ENCODE measurements at regions not wholly inside any gene's neighbourhood (a gene's known extent, or its start where the extent isn't known, plus 50 kb on each side); places are given as distances from the start of the nearest gene placed in this dataset.

DNA sequence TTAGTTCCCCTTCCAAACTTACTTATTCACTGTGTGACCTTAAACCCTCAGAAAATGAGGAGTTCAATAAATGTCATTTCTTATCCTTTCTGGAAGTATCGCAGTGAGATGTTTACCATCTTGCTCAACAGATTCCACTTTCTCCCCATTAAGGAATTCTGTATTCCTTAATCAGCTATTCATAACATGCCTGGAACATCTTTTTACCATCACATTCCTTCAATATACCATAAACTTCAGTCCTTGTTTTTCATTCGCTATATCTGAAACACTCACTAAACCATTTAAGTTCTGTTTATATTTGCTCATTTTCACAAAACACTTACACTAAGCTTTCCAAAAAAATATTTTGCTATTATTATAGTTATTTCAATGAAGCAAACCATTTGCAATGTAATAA, 1158.6 kb downstream of the CDH12 start:
- WGBS = 27% methylated on average over 2 of the region's 2 CpGs
- Histone ChIP-seq H3K4me3 (ENCODE audit: low read depth, low read length) (no peak overlapping the region), H3K27ac (ENCODE audit: low read depth) (no peak overlapping the region), H3K36me3 (ENCODE audit: insufficient read depth) (no peaks in the 10 kb centered on the region), H3K4me1 (ENCODE audit: insufficient read depth) (no peaks in the 10 kb centered on the region)
- DNase-seq (ENCODE audit: extremely low spot score) = no peak

DNA sequence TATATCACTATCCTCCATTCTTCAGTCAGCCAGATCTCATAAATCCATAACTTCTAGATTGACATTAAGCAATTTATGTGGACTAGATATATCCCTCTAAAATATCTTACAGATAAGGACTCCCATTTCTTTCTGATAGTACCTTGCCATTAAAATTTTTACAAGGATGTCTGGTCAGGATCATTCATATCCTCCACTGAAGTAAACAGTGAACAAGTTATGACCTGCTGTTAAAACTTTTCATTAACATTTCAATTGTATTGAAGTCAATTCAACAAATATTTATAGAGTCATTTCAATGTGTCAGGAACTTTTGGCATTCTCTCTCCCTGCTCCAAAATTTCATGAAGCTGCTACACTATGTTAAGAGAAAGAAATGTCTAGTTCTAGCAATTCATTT, 1159.6 kb downstream of the CDH12 start:
- H3K4me1 ChIP-seq (ENCODE audit: insufficient read depth) = no peaks in the 10 kb centered on the region
- H3K27ac ChIP-seq (ENCODE audit: low read depth) = no peak overlapping the region
- DNase-seq (ENCODE audit: extremely low spot score) = no peak
- no peak overlapping the region for H3K4me3 ChIP-seq (ENCODE audit: low read depth, low read length)
- H3K36me3 ChIP-seq (ENCODE audit: insufficient read depth) = no peaks in the 10 kb centered on the region

DNA sequence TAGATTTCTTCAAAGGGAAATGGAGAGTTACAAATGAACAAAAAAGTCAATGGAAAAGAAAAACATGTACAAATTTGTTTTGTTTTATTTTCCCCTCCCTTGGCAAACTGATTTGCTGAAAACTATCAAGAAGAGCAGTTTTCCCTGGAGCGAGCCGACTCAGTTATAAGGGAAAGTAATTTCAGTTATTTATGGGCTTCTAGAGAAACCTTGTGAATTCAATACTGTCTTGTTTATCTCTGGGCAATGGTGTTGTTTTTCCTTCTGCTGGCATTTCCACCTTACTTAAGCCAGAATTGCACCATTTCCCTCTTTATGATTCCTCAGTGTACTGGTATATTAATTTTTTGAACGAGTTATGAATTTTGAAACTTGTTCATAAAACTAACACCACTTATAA, 1163.6 kb downstream of the CDH12 start:
- WGBS = 39% methylated on average over 3 of the region's 3 CpGs
- no peak for DNase-seq (ENCODE audit: extremely low spot score)
- no peak overlapping the region for H3K4me3 ChIP-seq (ENCODE audit: low read depth, low read length)
- no peaks in the 10 kb centered on the region for H3K4me1 ChIP-seq (ENCODE audit: insufficient read depth)
- no peaks in the 10 kb centered on the region for H3K36me3 ChIP-seq (ENCODE audit: insufficient read depth)
- H3K27ac ChIP-seq (ENCODE audit: low read depth) = no peak overlapping the region

DNA sequence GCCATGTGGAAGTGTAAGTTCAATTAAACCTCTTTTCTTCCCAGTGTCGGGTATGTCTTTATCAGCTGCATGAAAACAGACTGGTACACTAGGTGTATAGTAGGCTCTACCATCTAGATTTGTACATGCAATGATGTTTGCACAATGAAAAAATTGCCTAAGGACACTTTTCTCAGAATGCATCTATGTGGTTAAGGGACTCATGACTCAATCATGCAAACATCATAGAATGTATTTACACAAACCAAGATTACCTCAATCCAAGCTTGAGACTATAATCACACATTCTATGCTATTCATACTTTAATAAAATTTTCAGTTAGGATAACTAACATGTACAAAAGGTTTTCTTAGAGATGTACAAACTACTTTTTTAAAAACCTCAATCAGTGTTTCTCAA, 1164.5 kb downstream of the CDH12 start:
- H3K4me3 ChIP-seq (ENCODE audit: low read depth, low read length) = no peak overlapping the region
- WGBS = 72% methylated on average over 1 of the region's 1 CpG
- DNase-seq (ENCODE audit: extremely low spot score) = no peak

DNA sequence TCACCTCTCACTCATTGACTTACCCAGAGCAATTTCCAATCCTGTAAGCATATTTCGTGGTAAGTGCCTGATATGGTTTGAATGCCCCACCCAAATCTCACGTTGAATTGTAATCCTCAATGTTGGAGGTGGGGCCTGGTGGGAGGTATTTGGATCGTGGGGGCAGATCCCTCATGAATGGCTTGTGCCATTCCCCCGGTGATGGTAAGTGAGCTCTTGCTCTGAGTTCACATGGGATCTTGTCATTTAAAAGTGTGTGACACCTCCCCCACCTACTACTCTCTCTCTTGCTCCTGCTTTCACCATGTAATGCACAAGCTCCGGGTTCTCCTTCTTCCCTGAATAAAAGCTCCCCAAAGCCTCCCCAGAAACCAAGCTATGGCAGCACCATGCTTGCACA, 1165.5 kb downstream of the CDH12 start:
- H3K27ac ChIP-seq (ENCODE audit: low read depth) = no peak overlapping the region
- WGBS = 91% methylated on average over 5 of the region's 5 CpGs
- no peaks in the 10 kb centered on the region for H3K36me3 ChIP-seq (ENCODE audit: insufficient read depth)
- no peak overlapping the region for H3K4me3 ChIP-seq (ENCODE audit: low read depth, low read length)
- no peak for DNase-seq (ENCODE audit: extremely low spot score)
- no peaks in the 10 kb centered on the region for H3K4me1 ChIP-seq (ENCODE audit: insufficient read depth)

More for the DNA sequence above, 1164.5 kb downstream of the CDH12 start:
- Histone ChIP-seq H3K4me1 (ENCODE audit: insufficient read depth) (no peaks in the 10 kb centered on the region), H3K36me3 (ENCODE audit: insufficient read depth) (no peaks in the 10 kb centered on the region), H3K27ac (ENCODE audit: low read depth) (no peak overlapping the region)

DNA sequence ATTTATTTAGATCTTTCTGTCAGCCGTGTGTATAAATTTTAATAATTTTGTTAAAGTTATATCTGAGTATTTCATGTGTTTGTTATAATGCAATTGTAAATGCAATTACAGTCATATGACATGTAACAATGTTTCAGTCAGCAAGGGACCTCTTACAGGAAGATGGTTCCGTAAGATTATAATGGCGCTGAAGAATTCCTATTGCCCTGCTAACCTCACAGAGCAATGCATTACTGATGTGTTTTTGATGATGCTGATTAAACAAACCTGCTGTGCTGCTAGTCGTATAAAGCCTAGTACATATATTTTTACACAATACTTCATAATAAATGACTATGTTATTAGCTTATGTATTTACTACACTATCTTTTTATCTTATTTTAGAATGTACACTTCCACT, 1166.4 kb downstream of the CDH12 start:
- WGBS = 87% methylated on average over 4 of the region's 4 CpGs
- no peak overlapping the region for H3K4me3 ChIP-seq (ENCODE audit: low read depth, low read length)
- H3K27ac ChIP-seq (ENCODE audit: low read depth) = no peak overlapping the region
- H3K36me3 ChIP-seq (ENCODE audit: insufficient read depth) = no peaks in the 10 kb centered on the region
- DNase-seq (ENCODE audit: extremely low spot score) = no peak
- no peaks in the 10 kb centered on the region for H3K4me1 ChIP-seq (ENCODE audit: insufficient read depth)

DNA sequence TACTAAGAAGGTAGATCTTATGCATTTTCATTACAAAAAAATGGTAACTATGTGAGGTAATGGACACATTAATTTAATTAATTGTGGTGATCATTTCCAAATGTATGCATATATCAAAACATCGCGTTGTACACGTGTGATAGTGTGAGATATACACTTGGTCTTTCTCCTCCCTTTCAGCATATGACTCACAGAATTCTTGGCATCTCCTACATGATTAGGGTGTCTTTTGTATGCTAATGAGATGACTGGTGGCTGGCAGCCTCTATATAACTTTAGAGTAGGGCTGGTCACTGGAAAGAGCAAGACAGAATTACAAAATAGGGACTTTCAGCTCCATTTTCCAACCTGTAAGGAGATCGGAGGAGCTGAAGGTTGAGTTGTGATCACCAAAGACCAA, 1167.6 kb downstream of the CDH12 start:
- H3K27ac ChIP-seq (ENCODE audit: low read depth) = no peak overlapping the region

DNA sequence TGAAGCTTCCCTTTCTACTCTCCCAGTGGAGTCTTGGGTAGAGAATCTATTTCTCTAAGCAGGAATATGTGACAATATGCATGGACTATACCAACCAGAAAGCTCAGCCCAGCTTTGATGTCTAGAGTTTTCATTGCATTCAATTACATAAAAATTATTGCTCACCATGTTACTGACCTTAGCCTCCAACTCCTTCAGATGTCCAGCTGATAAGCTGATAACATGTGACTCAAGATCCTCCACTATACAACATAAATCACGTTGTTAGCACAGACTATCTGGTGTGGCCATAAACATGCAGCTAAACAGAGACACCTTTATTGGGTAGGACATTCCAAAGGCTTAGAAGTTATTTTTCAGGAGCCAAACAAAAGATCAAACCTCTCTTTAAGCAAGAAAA, 1168.2 kb downstream of the CDH12 start:
- H3K4me1 ChIP-seq (ENCODE audit: insufficient read depth) = no peaks in the 10 kb centered on the region
- H3K27ac ChIP-seq (ENCODE audit: low read depth) = no peak overlapping the region
- no peak overlapping the region for H3K4me3 ChIP-seq (ENCODE audit: low read depth, low read length)
- no peak for DNase-seq (ENCODE audit: extremely low spot score)
- no peaks in the 10 kb centered on the region for H3K36me3 ChIP-seq (ENCODE audit: insufficient read depth)
- 27% methylated on average over 1 of the region's 1 CpG for WGBS

More for the DNA sequence above, 1167.6 kb downstream of the CDH12 start:
- H3K4me1 ChIP-seq (ENCODE audit: insufficient read depth) = no peaks in the 10 kb centered on the region
- H3K36me3 ChIP-seq (ENCODE audit: insufficient read depth) = no peaks in the 10 kb centered on the region
- H3K4me3 ChIP-seq (ENCODE audit: low read depth, low read length) = no peak overlapping the region
- WGBS = 91% methylated on average over 4 of the region's 4 CpGs
- no peak for DNase-seq (ENCODE audit: extremely low spot score)

DNA sequence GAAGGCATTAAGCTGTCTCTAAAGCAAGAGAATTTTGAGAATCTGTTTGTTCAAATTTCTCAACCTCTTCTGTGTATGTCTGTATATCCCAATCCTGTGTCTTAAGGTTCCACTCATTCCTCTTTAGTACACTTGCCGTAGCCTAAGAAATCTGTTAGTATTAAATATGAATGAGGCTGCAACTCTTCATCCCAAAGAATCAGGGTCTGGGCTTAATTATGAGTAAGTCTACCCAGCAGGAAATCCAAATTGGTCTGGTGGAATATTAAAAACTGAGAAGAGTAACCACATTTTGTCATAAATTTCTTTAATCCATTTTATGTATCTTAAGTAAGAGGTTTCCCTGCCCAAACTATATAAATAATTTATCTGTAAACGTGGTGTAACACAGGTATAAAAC, 1171.2 kb downstream of the CDH12 start:
- no peaks in the 10 kb centered on the region for H3K36me3 ChIP-seq (ENCODE audit: insufficient read depth)
- H3K4me1 ChIP-seq (ENCODE audit: insufficient read depth) = no peaks in the 10 kb centered on the region
- H3K4me3 ChIP-seq (ENCODE audit: low read depth, low read length) = no peak overlapping the region
- WGBS = 74% methylated on average over 2 of the region's 2 CpGs
- no peak for DNase-seq (ENCODE audit: extremely low spot score)
- no peak overlapping the region for H3K27ac ChIP-seq (ENCODE audit: low read depth)

DNA sequence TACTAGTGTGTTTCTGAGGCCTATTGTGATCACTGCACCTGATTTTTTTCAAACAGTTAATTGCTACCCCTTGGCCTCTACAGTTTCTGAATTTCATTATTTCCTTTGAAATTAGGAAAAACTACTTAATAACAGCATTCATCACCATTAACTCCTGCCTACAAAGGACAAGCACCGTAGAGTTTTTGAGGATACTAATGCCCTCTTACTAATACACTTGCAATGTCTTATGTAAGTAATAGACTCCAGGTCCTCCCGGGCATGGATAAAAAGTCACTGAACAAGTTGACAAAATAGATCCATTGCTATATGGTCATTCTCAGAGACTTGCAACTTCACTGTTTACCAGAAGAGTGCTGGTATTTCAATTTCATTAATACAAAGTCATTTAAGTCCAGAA, 1172.5 kb downstream of the CDH12 start:
- no peak overlapping the region for H3K27ac ChIP-seq (ENCODE audit: low read depth)
- no peaks in the 10 kb centered on the region for H3K4me1 ChIP-seq (ENCODE audit: insufficient read depth)
- 92% methylated on average over 2 of the region's 2 CpGs for WGBS
- no peak overlapping the region for H3K4me3 ChIP-seq (ENCODE audit: low read depth, low read length)
- DNase-seq (ENCODE audit: extremely low spot score) = no peak
- H3K36me3 ChIP-seq (ENCODE audit: insufficient read depth) = no peaks in the 10 kb centered on the region

DNA sequence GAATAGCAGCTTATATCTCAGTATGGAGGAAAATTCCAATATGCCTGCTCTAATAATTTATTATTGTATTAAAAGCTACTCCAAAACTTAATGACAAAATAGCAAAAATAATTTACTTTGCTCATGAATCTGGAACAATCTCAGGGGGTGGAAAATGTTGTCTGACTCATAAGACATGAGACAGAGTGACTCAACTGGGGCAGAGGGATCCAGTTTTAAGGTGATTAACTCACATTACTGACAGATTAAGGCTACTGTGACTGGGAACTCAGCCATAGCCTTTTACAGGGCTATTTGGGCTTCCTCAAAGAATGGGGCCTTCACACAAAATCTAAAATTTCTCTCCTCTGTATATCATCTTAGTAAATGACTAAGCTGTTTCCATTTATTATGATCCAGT, 1172.9 kb downstream of the CDH12 start:
- DNase-seq (ENCODE audit: extremely low spot score) = no peak
- Histone ChIP-seq H3K4me1 (ENCODE audit: insufficient read depth) (no peaks in the 10 kb centered on the region), H3K36me3 (ENCODE audit: insufficient read depth) (no peaks in the 10 kb centered on the region), H3K27ac (ENCODE audit: low read depth) (no peak overlapping the region), H3K4me3 (ENCODE audit: low read depth, low read length) (no peak overlapping the region)

DNA sequence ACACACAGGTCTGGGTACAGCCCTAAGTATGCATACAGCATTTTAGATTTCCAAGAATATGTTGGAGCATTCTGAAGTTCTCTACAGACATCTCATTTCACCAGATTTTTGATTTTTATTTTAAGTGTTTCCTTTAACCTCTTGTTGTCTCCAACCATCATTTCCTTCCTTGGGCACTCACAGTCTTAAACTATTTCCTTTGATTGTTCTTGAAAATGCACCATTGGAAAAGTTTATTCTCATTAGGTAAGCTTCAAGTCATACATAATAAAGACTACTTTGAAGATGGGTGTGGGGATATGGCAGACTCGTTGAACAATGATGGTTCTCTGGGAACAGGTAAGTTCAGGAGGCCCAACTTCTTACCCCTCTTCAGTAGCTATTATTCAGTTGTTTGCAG, 1174.6 kb downstream of the CDH12 start:
- no peak for DNase-seq (ENCODE audit: extremely low spot score)
- H3K36me3 ChIP-seq (ENCODE audit: insufficient read depth) = no peaks in the 10 kb centered on the region
- no peak overlapping the region for H3K4me3 ChIP-seq (ENCODE audit: low read depth, low read length)
- H3K4me1 ChIP-seq (ENCODE audit: insufficient read depth) = no peaks in the 10 kb centered on the region
- H3K27ac ChIP-seq (ENCODE audit: low read depth) = no peak overlapping the region
- 68% methylated on average over 1 of the region's 1 CpG for WGBS

DNA sequence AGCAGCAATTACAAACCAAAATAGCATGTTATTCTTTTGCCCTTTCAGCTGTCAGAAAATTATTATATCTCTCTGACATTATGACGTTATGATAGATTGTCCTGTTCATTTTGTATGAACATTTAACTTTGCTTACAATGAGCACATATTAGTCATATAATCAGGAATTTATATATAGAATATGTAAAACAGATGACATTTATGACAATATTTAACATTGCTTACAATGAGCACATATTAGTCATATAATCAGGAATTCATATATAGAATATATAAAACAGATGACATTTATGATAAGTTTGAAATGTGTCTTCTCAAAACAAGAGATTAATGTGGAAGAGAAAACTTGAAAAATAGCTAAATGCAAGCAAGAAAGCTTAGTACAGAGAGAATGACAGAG, 1180.2 kb downstream of the CDH12 start:
- Histone ChIP-seq H3K4me1 (ENCODE audit: insufficient read depth) (no peaks in the 10 kb centered on the region), H3K4me3 (ENCODE audit: low read depth, low read length) (no peak overlapping the region), H3K27ac (ENCODE audit: low read depth) (no peak overlapping the region), H3K36me3 (ENCODE audit: insufficient read depth) (no peaks in the 10 kb centered on the region)
- WGBS = 70% methylated on average over 1 of the region's 1 CpG
- no peak for DNase-seq (ENCODE audit: extremely low spot score)

DNA sequence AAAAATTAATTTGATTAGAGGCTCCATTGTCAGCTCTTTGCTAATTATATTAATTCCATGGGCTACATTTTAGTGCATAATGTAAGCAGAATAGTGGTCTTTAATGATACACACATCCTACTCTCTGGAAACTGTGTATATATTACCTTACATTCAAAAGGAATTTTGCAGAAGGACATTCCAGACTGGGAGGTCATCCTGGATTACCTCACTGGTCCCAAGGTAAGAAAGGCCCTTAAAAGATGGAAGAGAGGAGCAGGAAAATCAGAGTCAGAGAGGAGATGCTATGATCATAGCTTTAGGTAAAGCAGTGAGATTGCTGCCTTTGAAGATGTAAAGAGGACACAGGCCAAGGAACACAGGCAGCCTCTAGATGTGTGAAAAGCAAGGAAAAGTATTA, 1180.8 kb downstream of the CDH12 start:
- no peak overlapping the region for H3K27ac ChIP-seq (ENCODE audit: low read depth)
- no peaks in the 10 kb centered on the region for H3K4me1 ChIP-seq (ENCODE audit: insufficient read depth)
- no peak for DNase-seq (ENCODE audit: extremely low spot score)
- H3K4me3 ChIP-seq (ENCODE audit: low read depth, low read length) = no peak overlapping the region
- H3K36me3 ChIP-seq (ENCODE audit: insufficient read depth) = no peaks in the 10 kb centered on the region

DNA sequence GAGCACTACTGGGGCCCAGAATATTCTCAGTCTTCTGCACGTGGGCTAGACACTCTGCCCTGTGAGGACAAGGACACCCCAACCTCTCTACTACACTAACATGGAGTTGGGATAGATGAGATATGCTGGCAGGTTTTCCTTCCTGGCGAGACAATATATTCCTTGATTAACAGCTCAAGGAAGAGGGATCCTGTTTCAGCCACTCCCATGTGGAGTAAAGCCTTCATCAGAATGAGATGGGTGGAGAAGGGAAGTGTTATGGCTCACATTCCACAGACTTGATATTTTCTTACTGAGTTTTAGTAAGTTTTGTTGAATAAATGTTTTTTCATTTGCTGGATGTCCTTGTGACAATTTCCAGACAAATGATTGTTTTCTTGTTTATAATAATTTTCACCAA, 1187.6 kb downstream of the CDH12 start:
- H3K27ac ChIP-seq (ENCODE audit: low read depth) = no peak overlapping the region
- no peak for DNase-seq (ENCODE audit: extremely low spot score)
- no peaks in the 10 kb centered on the region for H3K36me3 ChIP-seq (ENCODE audit: insufficient read depth)
- 77% methylated on average over 2 of the region's 2 CpGs for WGBS
- H3K4me1 ChIP-seq (ENCODE audit: insufficient read depth) = no peaks in the 10 kb centered on the region
- H3K4me3 ChIP-seq (ENCODE audit: low read depth, low read length) = no peak overlapping the region

All from urinary bladder (tissue), 3 donors.